HG03103 (cell line): ENCODE measurements at regions not wholly inside any gene's neighbourhood (a gene's known extent, or its start where the extent isn't known, plus 50 kb on each side); places are given as distances from the start of the nearest gene placed in this dataset.

ENCODE experiments used
- ATAC-seq: cut with Tn5 transposase; IDR thresholded peaks from one replicate; pipeline ENCODE4 v1.9.1; 2021; ENCODE audit warnings: low read depth; ENCODE audit not compliant: unreplicated experiment

GRCh38 chr2:217330647-217331046, 470.8 kb upstream of the TNP1 start:
- no peak for ATAC-seq

DNA sequence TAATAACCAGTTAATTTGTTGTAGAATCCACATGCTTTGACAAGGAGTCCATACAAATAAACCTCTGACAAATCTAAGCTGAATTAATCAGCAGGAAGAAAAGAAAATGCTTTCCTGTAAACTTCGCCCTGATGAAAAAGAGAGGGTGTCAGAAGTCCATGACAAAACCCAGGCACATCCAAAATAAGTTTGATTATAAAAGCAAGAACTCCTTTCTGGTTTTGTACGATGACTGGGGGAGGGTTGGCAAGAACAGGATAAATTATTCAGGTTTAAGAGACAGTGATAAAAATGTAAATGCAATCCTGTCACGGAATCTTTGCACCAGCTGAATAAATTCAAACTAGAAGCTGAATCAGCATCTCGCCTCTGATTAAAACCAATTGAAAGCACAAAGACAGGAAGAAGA, 469.2 kb upstream of the TNP1 start:
- ATAC-seq, result no peak

DNA sequence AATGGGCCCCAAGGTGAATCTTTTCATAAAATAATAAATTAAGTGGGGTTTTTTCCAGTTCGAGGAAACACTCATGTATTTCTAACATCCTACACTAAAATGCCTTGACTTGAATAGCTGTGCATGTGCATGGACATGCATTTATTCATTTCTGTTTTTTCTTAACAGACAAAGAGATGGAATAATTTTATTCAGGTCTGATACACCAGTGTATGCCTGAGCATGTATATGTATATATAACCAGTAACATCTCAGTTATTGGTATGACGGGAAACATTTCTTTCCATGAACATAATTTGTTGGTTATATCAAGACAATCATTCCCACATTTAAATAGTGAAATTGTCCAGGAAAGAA, 468.7 kb upstream of the TNP1 start:
- no peak for ATAC-seq

DNA sequence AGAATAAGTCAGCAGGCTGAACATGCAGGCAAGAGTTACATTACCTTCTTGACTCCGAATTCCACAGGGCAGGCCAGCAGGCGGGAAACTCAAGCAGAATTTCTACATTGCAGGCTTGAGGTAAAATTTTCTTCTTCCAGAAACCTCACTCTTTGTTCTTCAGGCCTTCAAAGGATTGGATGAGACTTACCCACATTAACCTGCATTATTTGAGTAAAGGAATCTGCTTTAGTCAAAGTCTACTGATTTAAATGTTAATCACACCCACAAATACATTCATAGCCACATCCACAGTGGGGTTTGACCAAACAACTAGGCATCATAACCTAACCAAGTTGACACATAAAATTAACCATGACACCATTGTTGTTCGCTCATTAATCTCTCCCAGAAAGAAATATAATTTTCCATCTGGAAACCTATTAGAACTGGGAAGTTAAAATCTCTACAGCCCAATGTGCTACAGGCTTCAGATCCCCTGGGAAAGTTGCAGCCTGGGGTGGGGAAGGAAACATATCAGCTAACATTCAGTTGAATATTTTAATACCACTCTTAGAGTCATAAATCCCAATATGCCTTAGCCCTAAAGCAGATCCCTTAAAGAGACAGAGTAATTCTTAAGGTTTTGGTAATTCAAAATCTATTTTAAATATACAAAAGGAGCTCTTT, 468.2 kb upstream of the TNP1 start:
- ATAC-seq, result no peak

DNA sequence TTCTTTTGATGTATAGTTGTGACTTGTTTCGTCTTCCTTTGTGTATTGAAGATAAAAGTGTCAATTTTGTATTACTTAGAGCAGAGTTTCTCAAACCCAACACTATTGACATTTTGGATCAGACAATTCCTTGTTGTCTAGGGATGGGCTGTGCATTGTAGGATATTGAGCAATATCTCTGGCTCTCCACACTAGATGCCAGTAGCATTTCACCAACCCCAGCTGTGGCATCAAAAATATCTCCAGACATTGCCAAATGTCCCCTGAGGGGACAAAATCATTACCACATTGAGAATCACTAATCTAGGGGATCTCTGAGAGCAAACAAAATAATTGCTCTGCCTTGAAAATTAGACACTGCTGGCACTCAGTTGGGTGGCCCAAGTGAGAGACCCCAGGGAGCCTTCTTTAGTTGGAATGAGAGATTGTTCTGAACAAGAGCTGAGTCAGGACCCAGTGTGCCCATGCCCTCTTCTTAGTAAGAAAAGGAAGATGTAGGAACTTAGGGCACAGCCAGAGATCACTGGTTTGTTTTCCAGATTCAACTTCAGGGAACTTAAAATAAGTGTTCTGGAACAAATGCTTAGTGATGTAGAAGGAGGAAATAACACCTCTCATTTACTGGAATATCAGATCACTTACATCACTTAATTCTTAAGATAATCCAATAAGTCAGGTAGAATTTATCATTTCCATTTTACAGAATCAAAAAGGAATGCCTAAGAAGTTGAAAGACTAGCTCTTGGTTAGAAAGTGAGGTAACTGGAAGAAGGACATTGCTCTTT, 466.6 kb upstream of the TNP1 start:
- ATAC-seq, result no peak

DNA sequence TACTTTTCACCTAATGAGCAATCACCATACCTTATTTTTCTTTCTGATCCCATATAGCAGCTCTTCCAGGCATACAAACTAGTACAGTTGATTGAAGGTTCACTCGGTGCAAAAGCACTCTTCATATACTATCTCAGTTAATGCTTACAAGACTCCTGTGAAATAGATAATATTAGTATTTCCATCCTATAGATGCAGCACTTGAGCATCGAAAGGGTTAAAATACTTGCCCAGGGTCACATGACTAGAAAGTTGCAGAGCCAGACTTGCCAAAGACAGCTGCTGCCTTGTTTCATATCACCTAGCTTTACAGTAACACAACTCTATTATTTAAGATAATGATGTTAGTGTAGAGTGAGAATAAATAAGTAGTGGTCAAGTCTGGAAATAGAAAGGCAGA, 466.0 kb upstream of the TNP1 start:
- ATAC-seq, result no peak

DNA sequence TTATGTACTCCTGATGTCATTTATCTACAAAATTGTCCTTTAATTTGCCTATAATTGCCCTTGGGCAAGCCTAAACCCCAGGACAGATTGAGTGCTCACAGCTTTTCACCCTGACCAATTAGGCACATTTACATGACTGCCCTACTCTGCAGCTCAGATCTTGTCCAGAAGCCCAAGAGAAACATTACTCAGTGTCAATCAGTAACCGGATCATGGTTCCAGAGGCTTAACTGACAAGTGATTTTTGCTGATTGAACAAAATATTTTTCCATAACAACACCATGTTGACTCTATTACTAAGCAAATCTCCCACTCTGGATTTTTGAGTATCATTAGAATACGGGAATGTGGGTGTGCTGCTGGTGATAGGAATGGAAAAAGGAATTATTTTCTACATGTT, 465.4 kb upstream of the TNP1 start:
- no peak for ATAC-seq

- no peak for ATAC-seq
Measured at GRCh38 chr2:217316743-217317142, 456.9 kb upstream of the TNP1 start.

- ATAC-seq, result no peak
Measured at GRCh38 chr2:217314021-217314460, 454.2 kb upstream of the TNP1 start.

- ATAC-seq, result no peak
Measured at GRCh38 chr2:217313386-217313785, 453.5 kb upstream of the TNP1 start.

DNA sequence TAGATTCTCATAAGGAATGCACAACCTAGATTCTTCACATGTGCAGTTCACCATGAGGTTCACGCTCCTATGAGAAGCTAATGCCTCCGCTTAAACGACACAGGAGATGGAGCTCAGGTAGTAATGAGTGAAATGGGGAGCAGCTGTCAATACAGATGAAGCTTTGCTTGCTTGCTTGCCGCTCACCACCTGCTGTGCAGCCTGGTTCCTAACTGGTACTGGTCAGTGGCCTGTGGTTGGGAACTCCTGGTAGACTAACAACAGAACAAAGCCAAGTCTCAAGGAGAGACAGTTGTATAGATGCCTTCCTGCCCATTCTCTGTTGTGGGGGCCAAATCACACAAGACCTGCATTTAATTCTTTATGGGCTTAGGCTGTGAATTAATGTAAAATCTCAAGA, 449.2 kb upstream of the TNP1 start:
- no peak for ATAC-seq

- ATAC-seq, result no peak
Measured at GRCh38 chr2:217307023-217307422, 447.2 kb upstream of the TNP1 start.

DNA sequence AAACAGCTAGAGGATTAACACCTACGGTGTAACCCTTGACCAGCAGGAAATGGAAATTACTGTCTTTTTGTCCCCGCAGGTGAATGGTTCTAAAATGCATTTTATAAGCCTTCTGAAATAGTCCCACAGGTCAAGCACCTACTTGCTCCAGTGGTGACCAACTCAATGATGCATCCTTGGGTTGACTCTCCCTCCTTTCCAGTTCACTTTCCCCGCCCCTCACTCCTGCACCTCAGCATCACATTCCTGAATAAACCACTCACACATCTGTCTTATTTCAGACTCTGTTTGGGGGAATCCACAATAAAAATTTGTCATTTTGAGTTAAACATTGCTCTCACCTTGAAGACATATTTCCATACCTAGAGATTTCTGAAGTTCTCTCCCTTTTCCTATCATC, 446.0 kb upstream of the TNP1 start:
- no peak for ATAC-seq

- ATAC-seq, result no peak
Measured at GRCh38 chr2:217304582-217304981, 444.7 kb upstream of the TNP1 start.

DNA sequence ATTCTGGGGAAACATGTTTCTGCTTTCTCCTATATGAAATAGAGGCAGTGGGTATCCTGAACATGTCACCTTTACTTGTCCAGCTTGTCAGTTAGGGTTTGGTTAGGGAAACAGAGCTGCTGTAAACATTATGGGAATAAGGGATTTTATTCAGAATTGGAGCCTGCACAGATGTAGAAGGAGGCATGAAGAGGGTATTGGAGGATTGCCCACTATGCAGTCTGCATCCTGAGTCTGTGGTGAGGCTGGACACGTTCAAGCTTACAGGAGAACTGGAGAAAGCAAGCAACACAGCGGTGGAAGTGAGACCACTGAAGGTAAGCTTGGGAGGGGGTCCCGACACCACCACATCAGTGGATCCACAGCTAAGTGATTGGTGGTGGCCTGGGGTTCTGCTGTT, 443.0 kb upstream of the TNP1 start:
- ATAC-seq, result no peak

DNA sequence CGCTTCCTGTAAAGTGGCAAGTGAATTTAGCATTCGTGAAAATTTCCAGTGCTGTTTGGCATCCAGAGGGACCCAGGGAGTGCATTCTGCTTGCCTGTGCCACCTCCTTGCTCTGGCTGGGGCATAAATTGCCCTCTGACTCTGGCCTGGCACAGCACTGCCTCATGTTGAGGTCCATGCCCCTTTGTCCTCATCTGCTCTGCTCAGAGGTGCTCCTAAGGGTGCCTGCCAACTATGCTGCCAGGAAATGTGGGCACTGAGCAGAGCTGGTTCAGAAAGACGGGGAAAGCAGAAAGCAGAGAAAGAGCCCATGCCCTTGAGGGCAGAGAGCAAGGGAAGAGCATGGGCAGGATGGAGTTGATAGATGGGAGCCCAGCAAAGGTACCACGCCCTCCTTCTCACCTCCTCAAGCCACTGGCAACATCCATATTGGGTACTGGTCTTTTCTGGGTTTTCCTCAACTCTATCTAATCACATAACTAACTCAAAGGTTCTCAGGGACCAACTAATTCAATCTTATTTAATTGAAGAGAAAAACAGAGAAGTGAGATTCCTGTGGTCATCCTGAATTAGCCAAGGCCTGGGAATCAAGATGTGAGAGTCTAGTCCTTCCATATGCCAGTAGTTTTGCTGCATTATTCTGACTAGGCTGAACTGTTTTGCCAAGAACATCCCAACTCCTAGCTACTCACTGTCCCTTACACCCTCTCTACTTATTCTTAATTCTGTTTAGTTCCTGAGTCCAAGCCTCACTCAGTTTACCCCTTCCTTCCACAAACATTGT, 441.5 kb upstream of the TNP1 start:
- ATAC-seq, result no peak

- ATAC-seq, result no peak
Measured at GRCh38 chr2:217299590-217299989, 439.7 kb upstream of the TNP1 start.

- no peak for ATAC-seq
Measured at GRCh38 chr2:217297096-217297495, 437.2 kb upstream of the TNP1 start.

GRCh38 chr2:217294818-217295217, 435.0 kb upstream of the TNP1 start:
- ATAC-seq, result no peak

- no peak for ATAC-seq
Measured at GRCh38 chr2:217294211-217294610, 434.3 kb upstream of the TNP1 start.

- ATAC-seq, result no peak
Measured at GRCh38 chr2:217293607-217294006, 433.7 kb upstream of the TNP1 start.

DNA sequence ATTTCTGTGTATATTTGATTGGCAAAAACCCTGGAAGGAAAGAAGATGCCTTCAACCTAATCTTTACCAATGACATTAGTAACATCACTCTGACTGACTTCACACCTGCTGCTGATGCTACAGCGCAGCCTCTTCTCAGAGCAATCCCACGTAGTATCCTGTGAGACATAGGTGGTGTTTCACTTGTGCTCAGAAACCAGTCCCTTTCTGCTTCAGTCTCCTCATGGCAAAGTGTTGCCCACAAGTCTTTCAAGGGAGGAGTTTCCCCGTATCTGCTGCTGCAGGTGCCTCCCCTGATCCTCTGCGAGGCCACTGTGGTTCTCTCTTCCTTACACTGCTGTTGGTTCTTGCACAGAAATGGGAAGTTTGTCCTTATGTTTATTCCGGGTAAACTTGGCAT, 433.2 kb upstream of the TNP1 start:
- no peak for ATAC-seq
